Mesendoderm (in vitro differentiated cells): ENCODE measurements at regions not wholly inside any gene's neighbourhood (a gene's known extent, or its start where the extent isn't known, plus 50 kb on each side); places are given as distances from the start of the nearest gene placed in this dataset.
"Not testable (repeated sequence)": the region's sequence is repeated elsewhere in the genome, so short reads cannot be mapped to it uniquely, and the experiment has no call there.

Source experiments
- DNase-seq: peaks from one replicate; pipeline ENCODE4 v3.0.0; 2013
- H2AK5ac ChIP-seq: 2 replicates; pipeline ENCODE4 v1.6.1; 2013; ENCODE audit warnings: low read length, inconsistent platforms
- H2BK120ac ChIP-seq: 2 replicates; pipeline ENCODE4 v1.6.1; 2013; ENCODE audit warnings: low read depth, mild to moderate bottlenecking, low read length, moderate library complexity, mixed read lengths
- H2BK15ac ChIP-seq: replicated peaks from 2 replicates; pipeline ENCODE4 v1.6.1; 2013; ENCODE audit warnings: low read depth, mild to moderate bottlenecking, moderate library complexity
- H2BK5ac ChIP-seq: 2 replicates; pipeline ENCODE4 v1.6.1; 2013; ENCODE audit warnings: low read length, inconsistent platforms
- H3K18ac ChIP-seq: 2 replicates; pipeline ENCODE4 v1.6.1; 2013; ENCODE audit warnings: mild to moderate bottlenecking, low read length, mixed read lengths
- H3K23ac ChIP-seq: one replicate; pipeline ENCODE4 v1.6.1; 2013; ENCODE audit warnings: low read length
- H3K27ac ChIP-seq: 2 replicates; pipeline ENCODE4 v1.5.1; 2013; ENCODE audit warnings: low read depth, mild to moderate bottlenecking, inconsistent platforms, low read length, moderate library complexity
- H3K27me3 ChIP-seq: 2 replicates; pipeline ENCODE4 v1.6.1; 2013; ENCODE audit warnings: low read length, control low read depth, mild to moderate bottlenecking, inconsistent platforms; ENCODE audit not compliant: insufficient read depth, poor library complexity
- H3K36me3 ChIP-seq: 2 replicates; pipeline ENCODE4 v1.6.1; 2013; ENCODE audit warnings: low read length, inconsistent platforms; ENCODE audit not compliant: control insufficient read depth, insufficient read depth
- H3K4ac ChIP-seq: one replicate; pipeline ENCODE4 v1.6.1; 2013; ENCODE audit warnings: low read depth, mild to moderate bottlenecking, low read length, moderate library complexity
- H3K4me1 ChIP-seq: 2 replicates; pipeline ENCODE4 v1.6.1; 2013; ENCODE audit warnings: low read depth, low read length, inconsistent platforms; ENCODE audit not compliant: control insufficient read depth
- H3K4me2 ChIP-seq: 2 replicates; pipeline ENCODE4 v1.6.1; 2013; ENCODE audit warnings: low read length
- H3K4me3 ChIP-seq: 2 replicates; pipeline ENCODE4 v1.5.1; 2013; ENCODE audit warnings: mild to moderate bottlenecking, low read length
- H3K56ac ChIP-seq: one replicate; pipeline ENCODE4 v1.6.1; 2013; ENCODE audit warnings: low read length
- H3K79me1 ChIP-seq: 2 replicates; pipeline ENCODE4 v1.6.1; 2013; ENCODE audit warnings: low read length, inconsistent platforms
- H3K79me2 ChIP-seq: 2 replicates; pipeline ENCODE4 v1.6.1; 2013; ENCODE audit warnings: mild to moderate bottlenecking, low read length; ENCODE audit not compliant: control insufficient read depth, insufficient read depth
- H3K9ac ChIP-seq: 2 replicates; pipeline ENCODE4 v1.6.1; 2013; ENCODE audit warnings: low read length, inconsistent platforms
- H4K5ac ChIP-seq: one replicate; pipeline ENCODE4 v1.6.1; 2013; ENCODE audit warnings: low read length
- H4K8ac ChIP-seq: one replicate; pipeline ENCODE4 v1.6.1; 2013; ENCODE audit warnings: low read depth, mild to moderate bottlenecking, control low read depth, low read length, moderate library complexity
- WGBS: extraction: QIAGEN DNeasy Blood & Tissue Kit; methylation state at CpG from one replicate; pipeline ENCODE4 v1.1.7; 2013; ENCODE audit warnings: low lambda C conversion rate, missing lambda C conversion rate; ENCODE audit not compliant: insufficient coverage; ENCODE audit errors: extremely low coverage; 5-methylcytosine and 5-hydroxymethylcytosine counted together

DNA sequence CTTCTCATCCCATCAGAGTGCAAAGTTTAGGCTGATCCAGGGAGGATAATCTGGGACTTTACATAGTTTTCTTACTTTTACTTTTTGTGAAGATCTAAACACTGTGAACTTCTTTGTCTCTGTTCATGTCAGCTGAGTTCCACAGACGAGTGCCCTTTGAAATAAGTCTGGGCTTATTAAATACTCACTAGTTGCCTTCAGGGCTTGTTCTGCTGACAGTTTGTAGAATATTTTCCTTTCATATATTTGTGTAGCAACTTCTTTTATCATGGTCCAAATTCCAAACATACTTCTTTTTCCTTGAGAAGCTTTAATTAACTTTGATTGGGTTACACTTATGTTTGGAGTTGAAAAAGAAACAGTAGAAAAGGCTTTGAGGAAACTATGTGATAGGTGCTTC is 109.6 kb downstream of the SH2D1A start:
- no peak overlapping the region for H3K4ac ChIP-seq

DNA sequence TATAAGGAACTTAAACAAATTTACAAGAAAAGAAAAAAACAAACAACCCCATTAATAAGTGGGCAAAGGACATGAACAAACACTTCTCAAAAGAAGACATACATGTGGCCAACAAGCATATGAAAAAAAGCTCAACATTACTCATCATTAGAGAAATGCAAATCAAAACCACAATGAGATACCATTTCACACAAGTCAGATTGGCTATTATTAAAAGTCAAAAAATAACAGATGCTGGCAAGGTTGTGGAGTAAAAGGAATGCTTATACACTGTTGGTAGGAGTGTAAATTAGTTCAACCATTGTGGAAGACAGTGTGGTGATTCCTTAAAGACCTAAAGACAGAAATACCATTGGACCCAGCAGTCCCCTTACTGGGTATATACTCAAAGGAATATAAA is 113.5 kb downstream of the SH2D1A start:
- not testable (repeated sequence) for H3K27me3 ChIP-seq, H3K79me1 ChIP-seq, DNase-seq, H3K9ac ChIP-seq, H3K79me2 ChIP-seq, H2BK120ac ChIP-seq, H2AK5ac ChIP-seq, H3K4me2 ChIP-seq, H3K23ac ChIP-seq, H3K36me3 ChIP-seq, H3K4me1 ChIP-seq, H3K4ac ChIP-seq, H3K27ac ChIP-seq, H4K5ac ChIP-seq, H2BK15ac ChIP-seq, H3K4me3 ChIP-seq, H3K56ac ChIP-seq, H2BK5ac ChIP-seq, H4K8ac ChIP-seq, H3K18ac ChIP-seq

More for the DNA sequence above, 109.6 kb downstream of the SH2D1A start:
- Histone ChIP-seq H2BK15ac (no peak overlapping the region), H3K56ac (no peak overlapping the region), H3K27me3 (no peaks in the 10 kb centered on the region), H4K8ac (no peak overlapping the region), H2AK5ac (no peak overlapping the region), H3K27ac (no peak overlapping the region), H3K23ac (no peak overlapping the region), H3K9ac (no peak overlapping the region), H2BK5ac (no peak overlapping the region), H4K5ac (no peak overlapping the region), H3K79me2 (no peaks in the 10 kb centered on the region), H3K4me1 (no peaks in the 10 kb centered on the region), H3K36me3 (no peaks in the 10 kb centered on the region), H2BK120ac (no peak overlapping the region), H3K79me1 (no peaks in the 10 kb centered on the region), H3K18ac (no peak overlapping the region), H3K4me3 (no peak overlapping the region), H3K4me2 (no peak overlapping the region)
- DNase-seq: no peak
- no CpG with 5 or more reads among the region's 1 CpG for WGBS

- Histone ChIP-seq H3K9ac (no peak overlapping the region), H3K36me3 (no peaks in the 10 kb centered on the region), H4K8ac (no peak overlapping the region), H3K27me3 (no peaks in the 10 kb centered on the region), H3K4me2 (no peak overlapping the region), H3K4me3 (no peak overlapping the region), H2AK5ac (no peak overlapping the region), H3K79me1 (no peaks in the 10 kb centered on the region), H3K79me2 (no peaks in the 10 kb centered on the region), H3K18ac (no peak overlapping the region), H3K23ac (no peak overlapping the region), H4K5ac (no peak overlapping the region), H3K4ac (no peak overlapping the region), H2BK15ac (no peak overlapping the region), H3K56ac (no peak overlapping the region), H2BK5ac (no peak overlapping the region), H3K27ac (no peak overlapping the region), H3K4me1 (no peaks in the 10 kb centered on the region), H2BK120ac (no peak overlapping the region)
- WGBS: no CpG with 5 or more reads among the region's 4 CpGs
- no peak for DNase-seq
Measured at GRCh38 chrX:124462931-124463330, 116.6 kb downstream of the SH2D1A start.

DNA sequence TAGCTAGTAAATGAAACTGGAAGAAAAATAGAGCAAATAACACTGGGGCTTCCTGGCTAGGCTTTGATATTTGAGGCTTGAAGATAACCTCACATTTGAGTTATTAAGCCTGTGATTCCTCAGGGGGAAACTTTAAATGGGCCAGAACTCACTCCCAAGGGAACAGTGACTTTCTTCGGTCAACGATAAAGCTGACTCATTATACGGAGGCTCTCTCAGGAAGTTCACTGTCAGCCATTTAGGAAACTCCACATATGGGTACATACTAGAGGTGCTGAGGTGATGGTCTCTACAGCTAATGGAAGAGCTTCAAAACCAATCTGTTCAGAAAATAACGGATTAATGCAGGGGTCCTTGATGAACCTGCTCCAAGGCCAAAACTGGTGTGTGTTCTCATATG is 120.8 kb downstream of the SH2D1A start:
- Histone ChIP-seq H3K36me3 (no peaks in the 10 kb centered on the region), H3K23ac (no peak overlapping the region), H3K9ac (no peak overlapping the region), H3K4me2 (no peak overlapping the region), H3K27me3 (no peaks in the 10 kb centered on the region), H2AK5ac (no peak overlapping the region), H3K79me2 (no peaks in the 10 kb centered on the region), H4K5ac (no peak overlapping the region), H3K4me1 (no peaks in the 10 kb centered on the region), H2BK120ac (no peak overlapping the region), H3K79me1 (no peaks in the 10 kb centered on the region), H3K18ac (no peak overlapping the region), H2BK5ac (no peak overlapping the region), H2BK15ac (no peak overlapping the region), H3K4ac (no peak overlapping the region), H3K4me3 (no peak overlapping the region), H3K27ac (no peak overlapping the region), H3K56ac (no peak overlapping the region), H4K8ac (no peak overlapping the region)
- DNase-seq: no peak
- no CpG with 5 or more reads among the region's 4 CpGs for WGBS

DNA sequence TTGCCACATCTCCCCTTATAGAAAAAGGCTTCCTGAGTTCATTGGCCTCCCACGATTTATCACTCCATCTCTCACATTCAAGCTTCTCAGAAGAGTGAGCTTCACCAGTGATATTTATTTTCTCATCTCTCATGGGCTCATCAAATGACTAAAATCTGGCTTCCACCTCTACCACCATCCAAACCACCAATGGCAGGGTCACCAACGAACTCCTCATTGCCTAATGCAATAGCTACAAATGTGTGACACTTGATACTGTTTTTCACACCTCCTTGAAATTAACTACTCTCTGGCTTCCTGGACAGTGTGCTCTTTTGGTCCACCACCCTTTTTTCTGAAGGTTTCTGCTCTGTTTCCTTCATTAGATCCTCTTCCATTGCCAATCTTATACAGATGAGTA is 129.0 kb downstream of the SH2D1A start:
- Histone ChIP-seq H4K8ac (no peak overlapping the region), H3K27ac (no peak overlapping the region), H2BK5ac (no peak overlapping the region), H2BK15ac (no peak overlapping the region), H3K27me3 (no peaks in the 10 kb centered on the region), H4K5ac (no peak overlapping the region), H3K4ac (no peak overlapping the region), H3K79me1 (no peaks in the 10 kb centered on the region), H3K36me3 (no peaks in the 10 kb centered on the region), H3K9ac (no peak overlapping the region), H3K56ac (no peak overlapping the region), H3K18ac (no peak overlapping the region), H3K23ac (no peak overlapping the region), H3K4me3 (no peak overlapping the region), H3K4me2 (no peak overlapping the region), H2BK120ac (no peak overlapping the region), H3K4me1 (no peaks in the 10 kb centered on the region), H3K79me2 (no peaks in the 10 kb centered on the region), H2AK5ac (no peak overlapping the region)
- DNase-seq: no peak
- WGBS: no CpG with 5 or more reads among the region's 2 CpGs

DNA sequence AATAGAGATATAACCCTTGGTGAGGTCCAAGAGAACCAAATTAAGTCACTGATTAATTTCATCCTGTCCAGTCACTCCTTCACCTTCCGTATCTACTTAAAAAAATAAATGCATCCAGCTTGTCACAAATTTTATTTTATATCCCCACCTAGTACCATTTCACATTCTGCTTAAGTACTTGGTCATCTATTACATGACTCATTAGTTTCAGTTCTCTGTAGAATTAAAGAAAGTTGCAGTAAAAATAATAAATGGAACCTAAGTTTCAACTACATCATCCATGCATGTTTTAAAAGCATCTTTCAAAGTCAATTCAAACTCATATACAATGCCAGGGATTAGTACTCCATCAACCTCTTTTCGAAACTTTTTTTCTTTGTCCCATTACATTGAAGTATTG is 130.2 kb downstream of the SH2D1A start:
- Histone ChIP-seq H3K27ac (no peak overlapping the region), H3K18ac (no peak overlapping the region), H3K4me3 (no peak overlapping the region), H3K79me1 (no peaks in the 10 kb centered on the region), H3K56ac (no peak overlapping the region), H3K4me2 (no peak overlapping the region), H3K9ac (no peak overlapping the region), H3K4ac (no peak overlapping the region), H4K8ac (no peak overlapping the region), H3K27me3 (no peaks in the 10 kb centered on the region), H2AK5ac (no peak overlapping the region), H2BK5ac (no peak overlapping the region), H3K36me3 (no peaks in the 10 kb centered on the region), H3K23ac (no peak overlapping the region), H4K5ac (no peak overlapping the region), H3K4me1 (no peaks in the 10 kb centered on the region), H3K79me2 (no peaks in the 10 kb centered on the region), H2BK15ac (no peak overlapping the region), H2BK120ac (no peak overlapping the region)
- no CpG with 5 or more reads among the region's 2 CpGs for WGBS
- DNase-seq: no peak
